Inflammatory macrophage (primary cell): ENCODE measurements at regions not wholly inside any gene's neighbourhood (a gene's known extent, or its start where the extent isn't known, plus 50 kb on each side); places are given as distances from the start of the nearest gene placed in this dataset.

Experiments
- DNase-seq, 2 donors: peaks; one replicate each; pipeline ENCODE4 v3.0.0-alpha.2; 2020 to 2022

DNA sequence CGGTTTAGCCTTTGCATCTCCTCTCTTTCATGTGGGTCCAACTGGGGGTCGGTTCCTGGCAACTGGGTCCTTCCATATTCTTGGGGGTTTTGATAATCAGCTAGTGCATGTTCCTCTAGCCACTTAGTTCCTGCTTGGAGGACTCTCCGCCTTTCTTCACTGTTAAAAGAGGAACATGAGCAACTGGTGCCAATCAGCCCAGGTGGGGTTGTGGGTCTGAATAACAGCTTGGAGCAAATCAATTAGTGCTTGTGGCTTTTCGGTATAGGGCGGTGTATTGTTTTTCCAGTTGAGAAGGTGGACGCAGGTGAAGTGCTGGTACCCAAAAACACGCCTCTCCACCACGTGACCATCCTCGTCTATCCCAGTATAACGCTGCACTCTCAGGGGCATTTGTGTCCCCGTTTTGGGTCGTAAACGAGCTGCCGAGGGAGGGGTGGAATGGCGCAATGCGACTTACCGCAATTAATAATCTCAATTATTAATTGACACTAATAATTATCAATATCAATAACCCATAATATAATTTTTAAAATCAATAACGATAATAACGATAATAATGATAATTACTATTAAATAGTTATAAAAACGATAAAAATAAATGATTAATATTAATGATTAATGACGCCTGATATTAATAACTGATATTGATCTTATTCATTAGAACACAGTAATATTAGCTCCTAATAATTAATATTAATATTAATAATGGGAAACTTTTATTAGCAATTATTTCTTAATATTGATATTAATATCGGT, 51.9 kb upstream of the ALG1L2 start:
- DNase-seq = peak in 1 of 2 donors; percentile 24
